Activated T-cell treated with anti-CD3 and anti-CD28 coated beads, Interleukin-2, amount 50 U/mL, for 24 hours (primary cell): ENCODE measurements at regions not wholly inside any gene's neighbourhood (a gene's known extent, or its start where the extent isn't known, plus 50 kb on each side); places are given as distances from the start of the nearest gene placed in this dataset.
"Not testable (repeated sequence)": the region's sequence is repeated elsewhere in the genome, so short reads cannot be mapped to it uniquely, and the experiment has no call there.

Experiments used
- DNase-seq: peaks from one replicate; pipeline ENCODE4 v3.0.0-alpha.2; 2020
- H3K27ac Mint-ChIP-seq: 2 replicates; pipeline ENCODE4 v1.8.0; 2020; ENCODE audit warnings: mild to moderate bottlenecking, mixed read lengths
- H3K27me3 Mint-ChIP-seq: 2 replicates; pipeline ENCODE4 v1.8.0; 2020; ENCODE audit warnings: mixed read lengths
- H3K36me3 Mint-ChIP-seq: 2 replicates; pipeline ENCODE4 v1.8.0; 2020; ENCODE audit warnings: low read depth, mixed read lengths
- H3K4me1 Mint-ChIP-seq: 2 replicates; pipeline ENCODE4 v1.8.0; 2020; ENCODE audit warnings: low read depth, mixed read lengths
- H3K4me3 Mint-ChIP-seq: 2 replicates; pipeline ENCODE4 v1.8.0; 2020; ENCODE audit warnings: mild to moderate bottlenecking, moderate library complexity, mixed read lengths
- H3K9me3 Mint-ChIP-seq: 2 replicates; pipeline ENCODE4 v1.8.0; 2020; ENCODE audit warnings: mixed read lengths

DNA sequence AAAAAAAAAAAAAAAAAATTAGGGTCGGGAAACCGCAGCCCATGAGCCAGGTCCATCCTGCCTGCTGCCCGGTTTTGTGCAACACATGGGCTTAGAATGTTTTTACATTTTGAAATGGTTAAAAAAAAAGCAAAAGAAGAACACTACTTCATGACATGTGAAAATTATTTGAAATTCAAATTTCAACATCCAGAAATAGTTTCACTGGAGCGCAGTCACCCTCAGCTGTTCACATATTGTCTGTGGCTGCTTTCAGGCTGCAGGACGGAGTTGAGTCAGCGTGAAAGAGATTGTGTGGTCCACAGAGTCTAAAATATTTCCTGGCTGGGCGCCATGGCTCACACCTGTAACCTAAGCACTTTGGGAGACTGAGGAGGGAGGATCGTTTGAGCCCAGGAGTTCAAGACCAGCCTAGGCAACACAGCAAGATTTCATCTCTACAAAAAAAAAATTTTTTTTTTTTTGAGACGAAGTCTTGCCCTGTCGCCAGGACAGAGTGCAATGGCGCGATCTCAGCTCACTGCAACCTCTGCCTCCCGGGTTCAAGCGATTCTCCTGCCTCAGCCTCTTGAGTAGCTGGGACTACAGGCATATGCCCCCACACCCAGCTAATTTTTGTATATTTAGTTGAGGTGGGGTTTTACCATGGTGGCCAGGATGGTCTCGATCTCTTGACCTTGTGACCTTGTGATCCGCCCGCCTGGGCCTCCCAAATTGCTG, 63.9 kb upstream of the ECHDC3 start:
- H3K4me1 Mint-ChIP-seq: peaks cover 18% of the 10 kb centered on the region
- no peak overlapping the region for H3K4me3 Mint-ChIP-seq
- no peaks in the 10 kb centered on the region for H3K9me3 Mint-ChIP-seq
- H3K27me3 Mint-ChIP-seq: peaks cover 27% of the 10 kb centered on the region
- H3K27ac Mint-ChIP-seq: no peak overlapping the region
- no peak for DNase-seq
- H3K36me3 Mint-ChIP-seq: no peaks in the 10 kb centered on the region

GRCh38 chr10:11677480-11677879, 64.7 kb upstream of the ECHDC3 start:
- H3K36me3 Mint-ChIP-seq: no peaks in the 10 kb centered on the region
- no peak overlapping the region for H3K4me3 Mint-ChIP-seq
- peaks cover 28% of the 10 kb centered on the region for H3K27me3 Mint-ChIP-seq
- H3K9me3 Mint-ChIP-seq: no peaks in the 10 kb centered on the region
- peaks cover 13% of the 10 kb centered on the region for H3K4me1 Mint-ChIP-seq
- no peak overlapping the region for H3K27ac Mint-ChIP-seq
- DNase-seq: no peak

GRCh38 chr10:11673346-11674280, 62.2 kb upstream of the USP6NL start:
- no peaks in the 10 kb centered on the region for H3K9me3 Mint-ChIP-seq

DNA sequence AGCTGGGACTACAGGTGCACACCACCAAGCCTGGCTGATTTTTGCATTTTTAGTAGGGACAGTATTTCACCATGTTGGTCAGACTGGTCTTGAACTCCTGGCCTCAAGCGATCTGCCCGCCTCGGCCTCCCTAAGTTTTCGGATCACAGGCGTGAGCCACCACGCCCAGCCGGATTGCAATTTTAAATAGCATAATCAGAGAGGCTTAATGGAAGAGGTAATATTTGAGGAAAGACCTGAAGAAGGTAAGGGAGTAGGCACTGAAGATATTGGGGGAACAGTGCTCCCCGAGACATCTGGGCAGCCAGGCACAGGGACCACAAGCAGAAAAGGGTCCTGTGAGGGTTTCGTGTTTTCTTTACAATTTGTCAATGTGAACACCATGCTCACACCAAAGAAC, 61.4 kb upstream of the USP6NL start:
- H3K36me3 Mint-ChIP-seq: no peaks in the 10 kb centered on the region
- DNase-seq: no peak
- peaks cover 14% of the 10 kb centered on the region for H3K4me1 Mint-ChIP-seq
- no peak overlapping the region for H3K4me3 Mint-ChIP-seq
- peaks cover 31% of the 10 kb centered on the region for H3K27me3 Mint-ChIP-seq
- H3K9me3 Mint-ChIP-seq: no peaks in the 10 kb centered on the region
- H3K27ac Mint-ChIP-seq: no peak overlapping the region

More at GRCh38 chr10:11673346-11674280, 62.2 kb upstream of the USP6NL start:
- Mint-ChIP-seq H3K27me3 (peaks cover 31% of the 10 kb centered on the region), H3K27ac (no peak overlapping the region), H3K4me3 (no peak overlapping the region), H3K4me1 (peaks cover 15% of the 10 kb centered on the region), H3K36me3 (no peaks in the 10 kb centered on the region)
- DNase-seq: no peak

DNA sequence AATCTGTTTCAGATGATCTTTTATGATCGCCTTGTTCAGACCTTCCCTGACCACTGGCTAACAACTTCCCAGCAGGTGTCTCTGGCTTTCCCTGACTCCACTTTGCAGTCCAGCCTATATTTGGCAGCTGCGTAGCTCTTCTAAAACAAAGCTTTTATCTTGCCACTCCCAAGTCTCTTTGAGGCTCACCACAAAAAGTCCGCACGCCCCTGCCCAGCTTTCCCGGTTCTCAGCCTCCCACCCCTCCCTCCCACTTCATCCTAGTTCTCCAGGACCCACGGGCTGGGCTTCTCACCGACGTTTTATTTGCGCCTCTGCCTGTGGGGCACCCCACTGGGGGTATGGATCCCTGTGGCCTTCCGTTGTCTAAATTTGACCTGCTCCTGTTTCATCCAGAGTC, 58.9 kb upstream of the USP6NL start:
- H3K4me3 Mint-ChIP-seq: no peak overlapping the region
- H3K4me1 Mint-ChIP-seq: peaks cover 14% of the 10 kb centered on the region
- no peaks in the 10 kb centered on the region for H3K9me3 Mint-ChIP-seq

DNA sequence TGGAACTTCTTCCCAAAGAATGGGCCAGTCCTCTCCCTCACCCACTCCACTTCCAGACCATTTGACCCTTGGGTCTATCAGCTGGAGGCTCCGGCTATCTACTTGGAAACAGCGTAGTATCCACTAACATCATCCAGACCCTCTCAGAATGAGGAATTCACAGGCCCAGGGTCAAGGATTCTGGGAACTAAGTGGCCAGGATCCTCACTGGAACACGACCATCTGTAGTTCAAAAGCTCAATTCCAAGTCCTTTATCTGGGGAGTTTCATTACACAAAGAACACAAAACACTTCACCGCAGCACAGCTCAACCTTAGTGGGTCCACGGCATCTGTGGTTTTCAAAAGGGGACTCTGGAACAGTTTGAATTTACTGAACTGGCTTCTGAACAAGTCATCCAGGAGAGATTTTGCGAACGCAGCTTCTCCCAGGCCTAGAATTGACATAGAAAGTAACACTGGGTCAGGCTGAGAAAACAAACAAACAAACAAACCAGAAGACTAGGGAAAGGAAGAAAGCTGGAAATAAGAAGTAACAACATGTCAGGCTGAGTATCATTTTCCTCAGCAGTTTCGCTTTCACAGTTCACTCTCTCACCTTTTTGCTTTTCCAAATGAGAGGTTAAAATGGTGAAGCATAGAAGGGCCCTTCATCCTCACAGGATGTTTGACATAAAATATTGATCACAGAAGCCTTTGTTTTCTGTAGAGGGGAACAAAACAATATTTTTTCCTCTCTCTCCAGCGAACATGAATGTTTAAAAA, 57.6 kb upstream of the USP6NL start:
- no peak overlapping the region for H3K27ac Mint-ChIP-seq

More for the DNA sequence above, 58.9 kb upstream of the USP6NL start:
- DNase-seq: no peak
- Mint-ChIP-seq H3K36me3 (no peaks in the 10 kb centered on the region), H3K27ac (no peak overlapping the region), H3K27me3 (peaks cover 14% of the 10 kb centered on the region)

DNA sequence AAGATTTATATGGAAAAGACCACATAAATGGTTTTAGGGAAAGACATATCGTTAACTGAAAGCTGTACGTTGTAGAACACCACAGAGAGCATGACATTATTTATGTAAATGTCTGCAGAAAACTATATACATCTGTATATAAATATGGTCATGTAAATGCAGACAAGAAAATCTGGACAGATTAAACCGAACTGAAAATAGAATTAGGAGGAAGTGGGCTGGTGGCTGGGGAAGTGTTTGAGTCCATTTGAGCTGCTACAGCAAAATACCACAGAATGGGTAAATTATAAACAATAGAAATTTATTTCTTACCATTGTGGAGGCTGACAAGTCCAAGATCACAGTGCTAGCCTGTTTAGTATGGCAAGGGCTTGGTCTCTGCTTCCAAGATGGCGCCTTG, 56.3 kb upstream of the USP6NL start:
- no peak overlapping the region for H3K27ac Mint-ChIP-seq

More for the DNA sequence above, 57.6 kb upstream of the USP6NL start:
- Mint-ChIP-seq H3K27me3 (peaks cover 17% of the 10 kb centered on the region), H3K4me1 (peaks cover 11% of the 10 kb centered on the region), H3K4me3 (no peak overlapping the region), H3K36me3 (no peaks in the 10 kb centered on the region), H3K9me3 (no peaks in the 10 kb centered on the region)
- no peak for DNase-seq

DNA sequence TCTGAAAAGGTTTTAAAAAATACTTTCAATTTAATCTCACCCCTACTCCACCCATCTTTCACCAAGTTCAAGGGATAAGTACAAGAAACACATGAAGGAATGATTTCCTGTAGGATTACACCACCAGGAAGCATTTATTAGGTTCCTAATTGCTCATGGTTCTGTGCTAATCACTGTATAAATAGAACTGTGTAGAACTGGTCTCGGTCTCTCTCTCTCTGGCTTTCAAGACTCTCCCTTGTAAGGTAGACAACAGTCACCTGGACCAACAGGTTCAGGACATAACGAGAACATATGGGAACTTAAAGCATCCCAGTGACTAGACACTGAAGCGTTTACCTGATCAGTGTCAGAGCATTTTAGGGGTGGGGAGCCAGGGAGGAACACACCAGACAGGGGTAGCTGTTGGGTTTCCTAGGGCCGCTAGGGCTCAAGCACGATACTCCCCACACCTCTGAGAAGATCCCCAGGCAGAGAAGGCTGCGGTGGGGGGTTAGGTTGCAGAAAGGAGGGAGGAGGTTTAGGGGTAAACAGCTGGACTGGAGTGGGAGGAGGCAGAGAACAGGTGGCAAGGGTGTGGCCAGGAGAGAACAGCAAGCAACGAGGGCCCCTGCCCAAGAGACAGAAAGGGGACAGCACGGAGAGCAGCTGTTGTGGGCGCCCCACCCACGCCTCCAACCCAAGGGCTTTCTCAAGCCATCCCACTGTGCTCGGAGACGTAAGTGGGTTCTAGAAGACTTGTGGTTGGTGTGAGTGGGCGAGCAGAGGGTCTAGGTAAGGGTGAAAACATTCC, 52.5 kb upstream of the USP6NL start:
- no peak overlapping the region for H3K4me3 Mint-ChIP-seq
- H3K27me3 Mint-ChIP-seq: peaks cover 6% of the 10 kb centered on the region
- no peak for DNase-seq
- no peaks in the 10 kb centered on the region for H3K36me3 Mint-ChIP-seq
- no peaks in the 10 kb centered on the region for H3K9me3 Mint-ChIP-seq
- H3K27ac Mint-ChIP-seq: no peak overlapping the region
- peaks cover 7% of the 10 kb centered on the region for H3K4me1 Mint-ChIP-seq

More for the DNA sequence above, 56.3 kb upstream of the USP6NL start:
- DNase-seq: no peak
- H3K27me3 Mint-ChIP-seq: peaks cover 9% of the 10 kb centered on the region
- peaks cover 3% of the 10 kb centered on the region for H3K4me1 Mint-ChIP-seq
- H3K9me3 Mint-ChIP-seq: no peaks in the 10 kb centered on the region
- no peaks in the 10 kb centered on the region for H3K36me3 Mint-ChIP-seq
- H3K4me3 Mint-ChIP-seq: no peak overlapping the region

- not testable (repeated sequence) for H3K4me1 Mint-ChIP-seq, H3K9me3 Mint-ChIP-seq, DNase-seq, H3K27me3 Mint-ChIP-seq, H3K36me3 Mint-ChIP-seq, H3K4me3 Mint-ChIP-seq, H3K27ac Mint-ChIP-seq
Measured at GRCh38 chr10:11663126-11663515, 51.7 kb upstream of the USP6NL start.

- DNase-seq: no peak
- Mint-ChIP-seq H3K9me3 (no peaks in the 10 kb centered on the region), H3K27me3 (peaks cover 6% of the 10 kb centered on the region), H3K27ac (no peak overlapping the region), H3K4me1 (peaks cover 7% of the 10 kb centered on the region), H3K36me3 (no peaks in the 10 kb centered on the region), H3K4me3 (no peak overlapping the region)
Measured at GRCh38 chr10:11661441-11661840, 50.0 kb upstream of the USP6NL start.
